ENCODE measurements at regions not wholly inside any gene's neighbourhood (a gene's known extent, or its start where the extent isn't known, plus 50 kb on each side); places are given as distances from the start of the nearest gene placed in this dataset.

DNA sequence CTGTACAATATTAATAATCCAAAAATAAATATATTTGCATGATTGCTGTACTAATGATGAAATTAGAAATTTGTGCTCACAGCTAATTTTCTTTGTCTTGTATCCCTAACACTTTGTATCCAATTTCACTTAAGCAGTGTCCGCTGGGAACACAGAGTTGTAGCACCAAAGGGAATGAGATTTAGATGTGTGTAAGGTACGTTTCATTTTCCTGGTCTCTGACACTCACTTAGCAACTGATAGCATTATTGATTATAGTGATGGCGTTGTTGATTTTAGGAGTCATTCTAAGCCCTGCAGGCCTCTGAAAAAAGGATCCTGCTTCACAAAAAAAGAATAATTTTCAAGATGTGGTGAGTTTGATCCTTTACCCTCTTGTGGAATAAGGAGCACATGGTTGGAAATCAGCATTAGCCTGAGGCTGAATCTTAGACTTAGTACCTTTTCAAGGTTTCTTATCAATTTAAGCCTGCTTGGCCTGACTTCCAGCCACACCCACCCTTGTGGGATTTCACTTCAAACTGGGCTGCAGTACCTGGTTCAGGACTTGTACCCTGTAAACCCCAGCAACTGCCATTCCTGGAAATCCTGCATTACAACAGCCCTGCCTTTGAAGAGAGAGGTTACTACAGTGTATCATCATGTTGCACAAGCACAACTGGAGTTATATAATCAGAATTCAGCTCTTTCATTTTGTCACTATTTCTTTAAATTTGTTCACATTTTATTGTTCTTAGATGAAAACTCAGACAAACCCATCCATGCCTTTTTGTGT, 116.2 kb downstream of the RND3 start:
- Histone ChIP-seq H3K4me2 (ENCODE audit: low read length) (no peak overlapping the region), H3K27me3 (ENCODE audit: insufficient read depth, low read length) (no peaks in the 10 kb centered on the region), H3K36me3 (ENCODE audit: control insufficient read depth in 1 of 2, insufficient read depth in 2 of 2, low read length in 2 of 2) (no peaks in the 10 kb centered on the region), H3K4me3 (replicated peaks in 1 of 2; ENCODE audit: low read depth in 1 of 2, low read length in 2 of 2) (no peak overlapping the region), H4K20me1 (ENCODE audit: insufficient read depth) (no peaks in the 10 kb centered on the region), H3K9me3 (ENCODE audit: control insufficient read depth in 1 of 2, insufficient read depth in 1 of 2, low read depth in 1 of 2, low read length in 2 of 2) (no peaks in the 10 kb centered on the region), H3K9ac (ENCODE audit: low read length) (no peak overlapping the region), H3K79me2 (ENCODE audit: insufficient read depth, low read length) (no peaks in the 10 kb centered on the region), H3K9me2 (ENCODE audit: insufficient read depth) (no peaks in the 10 kb centered on the region), H2AFZ (ENCODE audit: low read depth, low read length, poor library complexity, severe bottlenecking) (no peak overlapping the region), H3K27ac (ENCODE audit: low read depth, low read length) (no peak overlapping the region), H3K4me1 (ENCODE audit: control insufficient read depth in 1 of 2, insufficient read depth in 2 of 2, low read length in 2 of 2) (no peaks in the 10 kb centered on the region)
- BruUV-seq (replicated peaks), result no TSS peak
- TF ChIP-seq RAD21 (IDR thresholded peaks at IDR 0.05; ENCODE audit: low read depth) (no peak), SRF (IDR thresholded peaks at IDR 0.05; ENCODE audit: low read depth) (no peak), ZNF274 (IDR thresholded peaks at IDR 0.05; ENCODE audit: low read depth, low read length) (no peak), CBX3 (IDR thresholded peaks at IDR 0.05; ENCODE audit: low read depth) (no peak), EGR1 (IDR thresholded peaks at IDR 0.05; ENCODE audit: low read depth) (no peak), POLR2A (IDR thresholded peaks at IDR 0.05; ENCODE audit: borderline replicate concordance, extremely low read depth, insufficient read depth, insufficient read length) (no peak), CEBPB (IDR thresholded peaks at IDR 0.05; ENCODE audit: low read depth) (no peak), POLR2AphosphoS5 (IDR thresholded peaks at IDR 0.05; ENCODE audit: low read depth, low read length) (no peak), SIN3A (IDR thresholded peaks at IDR 0.05; ENCODE audit: low read depth) (no peak), JUND (IDR thresholded peaks at IDR 0.05) (no peak), TCF7L2 (IDR thresholded peaks at IDR 0.05; ENCODE audit: borderline replicate concordance, extremely low read depth, insufficient read depth, insufficient read length) (no peak), FOSL1 (IDR thresholded peaks at IDR 0.05; ENCODE audit: low read depth) (no peak), MAX (IDR thresholded peaks at IDR 0.05) (no peak), CTCF (IDR thresholded peaks at IDR 0.05 in 2 of 3, conservative IDR thresholded peaks at IDR 0.05 in 1 of 3; ENCODE audit: borderline replicate concordance in 1 of 3, insufficient read depth in 1 of 3, low read depth in 2 of 3, low read length in 2 of 3) (no peak)
- TF ChIP-seq, protein P1, sequence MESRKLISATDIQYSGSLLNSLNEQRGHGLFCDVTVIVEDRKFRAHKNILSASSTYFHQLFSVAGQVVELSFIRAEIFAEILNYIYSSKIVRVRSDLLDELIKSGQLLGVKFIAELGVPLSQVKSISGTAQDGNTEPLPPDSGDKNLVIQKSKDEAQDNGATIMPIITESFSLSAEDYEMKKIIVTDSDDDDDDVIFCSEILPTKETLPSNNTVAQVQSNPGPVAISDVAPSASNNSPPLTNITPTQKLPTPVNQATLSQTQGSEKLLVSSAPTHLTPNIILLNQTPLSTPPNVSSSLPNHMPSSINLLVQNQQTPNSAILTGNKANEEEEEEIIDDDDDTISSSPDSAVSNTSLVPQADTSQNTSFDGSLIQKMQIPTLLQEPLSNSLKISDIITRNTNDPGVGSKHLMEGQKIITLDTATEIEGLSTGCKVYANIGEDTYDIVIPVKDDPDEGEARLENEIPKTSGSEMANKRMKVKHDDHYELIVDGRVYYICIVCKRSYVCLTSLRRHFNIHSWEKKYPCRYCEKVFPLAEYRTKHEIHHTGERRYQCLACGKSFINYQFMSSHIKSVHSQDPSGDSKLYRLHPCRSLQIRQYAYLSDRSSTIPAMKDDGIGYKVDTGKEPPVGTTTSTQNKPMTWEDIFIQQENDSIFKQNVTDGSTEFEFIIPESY (IDR thresholded peaks at IDR 0.05; ENCODE audit: extremely low read depth, insufficient replicate concordance, low read length), result no peak
- TF ChIP-seq, protein P2, sequence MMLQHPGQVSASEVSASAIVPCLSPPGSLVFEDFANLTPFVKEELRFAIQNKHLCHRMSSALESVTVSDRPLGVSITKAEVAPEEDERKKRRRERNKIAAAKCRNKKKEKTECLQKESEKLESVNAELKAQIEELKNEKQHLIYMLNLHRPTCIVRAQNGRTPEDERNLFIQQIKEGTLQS (IDR thresholded peaks at IDR 0.05), result no peak
- RAD21 ChIA-PET (ENCODE audit: low non-redundant PET in 1 of 2, low total read pairs in 2 of 2, uncharacterized antibody in 2 of 2, unreplicated experiment in 2 of 2), result no interaction called here
- CTCF ChIA-PET, result no interaction called here
- no peak for DNase-seq (ENCODE audit: low read depth, low spot score)
- intact Hi-C loops (cut with micrococcal nuclease), result no loop called here
- no peak for ATAC-seq
- POLR2A ChIA-PET, result no interaction called here
